Mammary epithelial cell (primary cell): ENCODE measurements at regions not wholly inside any gene's neighbourhood (a gene's known extent, or its start where the extent isn't known, plus 50 kb on each side); places are given as distances from the start of the nearest gene placed in this dataset.

Experiments
- EZH2 ChIP-seq: IDR thresholded peaks from 2 replicates; pipeline ENCODE4 v1.6.1; 2012; ENCODE audit warnings: low read length, inconsistent platforms, borderline replicate concordance
- TF ChIP-seq, protein P1 (sequence below), 2 donors: IDR thresholded peaks in 1 of 2; conservative IDR thresholded peaks in 1 of 2; 2 replicates each; pipeline ENCODE4 v1.5.1; 2011 to 2012; ENCODE audit warnings: inconsistent platforms in 2 of 2, low read length in 2 of 2, mild to moderate bottlenecking in 2 of 2, control low read depth in 1 of 2, low read depth in 1 of 2; ENCODE audit not compliant: insufficient read depth in 1 of 2; ENCODE audit errors: extremely low read depth in 1 of 2

GRCh38 chr2:117190856-117191559 lies 623.5 kb upstream of the DDX18 start:
- TF ChIP-seq, protein P1, sequence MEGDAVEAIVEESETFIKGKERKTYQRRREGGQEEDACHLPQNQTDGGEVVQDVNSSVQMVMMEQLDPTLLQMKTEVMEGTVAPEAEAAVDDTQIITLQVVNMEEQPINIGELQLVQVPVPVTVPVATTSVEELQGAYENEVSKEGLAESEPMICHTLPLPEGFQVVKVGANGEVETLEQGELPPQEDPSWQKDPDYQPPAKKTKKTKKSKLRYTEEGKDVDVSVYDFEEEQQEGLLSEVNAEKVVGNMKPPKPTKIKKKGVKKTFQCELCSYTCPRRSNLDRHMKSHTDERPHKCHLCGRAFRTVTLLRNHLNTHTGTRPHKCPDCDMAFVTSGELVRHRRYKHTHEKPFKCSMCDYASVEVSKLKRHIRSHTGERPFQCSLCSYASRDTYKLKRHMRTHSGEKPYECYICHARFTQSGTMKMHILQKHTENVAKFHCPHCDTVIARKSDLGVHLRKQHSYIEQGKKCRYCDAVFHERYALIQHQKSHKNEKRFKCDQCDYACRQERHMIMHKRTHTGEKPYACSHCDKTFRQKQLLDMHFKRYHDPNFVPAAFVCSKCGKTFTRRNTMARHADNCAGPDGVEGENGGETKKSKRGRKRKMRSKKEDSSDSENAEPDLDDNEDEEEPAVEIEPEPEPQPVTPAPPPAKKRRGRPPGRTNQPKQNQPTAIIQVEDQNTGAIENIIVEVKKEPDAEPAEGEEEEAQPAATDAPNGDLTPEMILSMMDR (conservative IDR thresholded peaks at IDR 0.05 in 1 of 2, IDR thresholded peaks at IDR 0.05 in 1 of 2; ENCODE audit: extremely low read depth in 1 of 2, insufficient read depth in 1 of 2, low read depth in 1 of 2, low read length in 2 of 2) = no peak
- no peak for TF ChIP-seq EZH2
